T-helper 1 cell treated with Interleukin-12 subunit alpha and Interleukin-12 subunit beta and Interleukin-4 antibody, amounts not matched to agents 30 μg/mL and 1 μg/mL, for 36 hours (primary cell): ENCODE measurements at regions not wholly inside any gene's neighbourhood (a gene's known extent, or its start where the extent isn't known, plus 50 kb on each side); places are given as distances from the start of the nearest gene placed in this dataset.
"Not testable (repeated sequence)": the region's sequence is repeated elsewhere in the genome, so short reads cannot be mapped to it uniquely, and the experiment has no call there.

ENCODE experiments used
- H3K27ac Mint-ChIP-seq: one replicate; pipeline ENCODE4 v1.8.0; 2021; ENCODE audit warnings: mild to moderate bottlenecking, mixed read lengths
- H3K27me3 Mint-ChIP-seq: one replicate; pipeline ENCODE4 v1.8.0; 2021; ENCODE audit warnings: low read depth, mixed read lengths
- H3K36me3 Mint-ChIP-seq: one replicate; pipeline ENCODE4 v1.8.0; 2021; ENCODE audit warnings: low read depth, mixed read lengths
- H3K4me1 Mint-ChIP-seq: one replicate; pipeline ENCODE4 v1.8.0; 2021; ENCODE audit warnings: low read depth, mixed read lengths
- H3K4me3 Mint-ChIP-seq: one replicate; pipeline ENCODE4 v1.8.0; 2021; ENCODE audit warnings: mild to moderate bottlenecking, moderate library complexity, mixed read lengths
- H3K9me3 Mint-ChIP-seq: one replicate; pipeline ENCODE4 v1.8.0; 2021; ENCODE audit warnings: mixed read lengths

- Mint-ChIP-seq H3K27me3 (no peaks in the 10 kb centered on the region), H3K27ac (no peak overlapping the region), H3K4me3 (no peak overlapping the region), H3K4me1 (no peaks in the 10 kb centered on the region), H3K9me3 (no peaks in the 10 kb centered on the region), H3K36me3 (no peaks in the 10 kb centered on the region)
Measured at GRCh38 chr14:53620890-53621289, 335.7 kb downstream of the BMP4 start.

GRCh38 chr14:53620317-53620716 lies 336.3 kb downstream of the BMP4 start:
- Mint-ChIP-seq H3K4me3 (no peak overlapping the region), H3K27me3 (no peaks in the 10 kb centered on the region), H3K4me1 (no peaks in the 10 kb centered on the region), H3K36me3 (no peaks in the 10 kb centered on the region), H3K27ac (no peak overlapping the region), H3K9me3 (no peaks in the 10 kb centered on the region)

- H3K27ac Mint-ChIP-seq, result no peak overlapping the region
- no peaks in the 10 kb centered on the region for H3K4me1 Mint-ChIP-seq
- no peaks in the 10 kb centered on the region for H3K36me3 Mint-ChIP-seq
- H3K27me3 Mint-ChIP-seq, result no peaks in the 10 kb centered on the region
- H3K9me3 Mint-ChIP-seq, result no peaks in the 10 kb centered on the region
- no peak overlapping the region for H3K4me3 Mint-ChIP-seq
Measured at GRCh38 chr14:53619691-53620231, 336.9 kb downstream of the BMP4 start.

GRCh38 chr14:53616536-53616935 lies 340.1 kb downstream of the BMP4 start:
- not testable (repeated sequence) for H3K9me3 Mint-ChIP-seq, H3K4me1 Mint-ChIP-seq, H3K27me3 Mint-ChIP-seq, H3K36me3 Mint-ChIP-seq, H3K4me3 Mint-ChIP-seq, H3K27ac Mint-ChIP-seq

GRCh38 chr14:53615252-53615651 lies 341.4 kb downstream of the BMP4 start:
- Mint-ChIP-seq H3K27ac (no peak overlapping the region), H3K4me1 (no peaks in the 10 kb centered on the region), H3K27me3 (no peaks in the 10 kb centered on the region), H3K9me3 (peaks cover 3% of the 10 kb centered on the region), H3K4me3 (no peak overlapping the region), H3K36me3 (no peaks in the 10 kb centered on the region)

GRCh38 chr14:53613404-53614253 lies 343.0 kb downstream of the BMP4 start:
- Mint-ChIP-seq H3K4me3 (no peak overlapping the region), H3K27me3 (no peaks in the 10 kb centered on the region), H3K9me3 (peaks cover 3% of the 10 kb centered on the region), H3K27ac (no peak overlapping the region), H3K36me3 (no peaks in the 10 kb centered on the region), H3K4me1 (no peaks in the 10 kb centered on the region)

- Mint-ChIP-seq H3K4me1 (no peaks in the 10 kb centered on the region), H3K4me3 (no peak overlapping the region), H3K27ac (no peak overlapping the region), H3K27me3 (no peaks in the 10 kb centered on the region), H3K36me3 (no peaks in the 10 kb centered on the region), H3K9me3 (peaks cover 3% of the 10 kb centered on the region)
Measured at GRCh38 chr14:53610947-53611346, 345.7 kb downstream of the BMP4 start.

GRCh38 chr14:53609009-53609408 lies 347.6 kb downstream of the BMP4 start:
- Mint-ChIP-seq H3K4me3 (no peak overlapping the region), H3K36me3 (no peaks in the 10 kb centered on the region), H3K4me1 (no peaks in the 10 kb centered on the region), H3K9me3 (peaks cover 3% of the 10 kb centered on the region), H3K27me3 (no peaks in the 10 kb centered on the region), H3K27ac (no peak overlapping the region)

GRCh38 chr14:53608369-53608768 lies 348.3 kb downstream of the BMP4 start:
- H3K4me1 Mint-ChIP-seq, result no peaks in the 10 kb centered on the region
- H3K9me3 Mint-ChIP-seq, result peaks cover 3% of the 10 kb centered on the region
- H3K36me3 Mint-ChIP-seq, result no peaks in the 10 kb centered on the region
- H3K27me3 Mint-ChIP-seq, result no peaks in the 10 kb centered on the region
- no peak overlapping the region for H3K4me3 Mint-ChIP-seq
- H3K27ac Mint-ChIP-seq, result no peak overlapping the region

- Mint-ChIP-seq H3K4me1 (no peaks in the 10 kb centered on the region), H3K9me3 (no peaks in the 10 kb centered on the region), H3K4me3 (no peak overlapping the region), H3K27ac (no peak overlapping the region), H3K27me3 (peaks cover 3% of the 10 kb centered on the region), H3K36me3 (no peaks in the 10 kb centered on the region)
Measured at GRCh38 chr14:53606203-53606602, 350.4 kb downstream of the BMP4 start.

- Mint-ChIP-seq H3K27me3 (peaks cover 3% of the 10 kb centered on the region), H3K9me3 (no peaks in the 10 kb centered on the region), H3K4me1 (no peaks in the 10 kb centered on the region), H3K4me3 (no peak overlapping the region), H3K27ac (no peak overlapping the region), H3K36me3 (no peaks in the 10 kb centered on the region)
Measured at GRCh38 chr14:53605562-53605961, 351.1 kb downstream of the BMP4 start.

GRCh38 chr14:53603994-53604393 lies 352.6 kb downstream of the BMP4 start:
- no peaks in the 10 kb centered on the region for H3K9me3 Mint-ChIP-seq
- no peaks in the 10 kb centered on the region for H3K4me1 Mint-ChIP-seq
- no peak overlapping the region for H3K27ac Mint-ChIP-seq
- no peak overlapping the region for H3K4me3 Mint-ChIP-seq
- no peaks in the 10 kb centered on the region for H3K36me3 Mint-ChIP-seq
- peaks cover 3% of the 10 kb centered on the region for H3K27me3 Mint-ChIP-seq

- Mint-ChIP-seq H3K27ac (no peak overlapping the region), H3K4me1 (no peaks in the 10 kb centered on the region)
Measured at GRCh38 chr14:53601409-53601808, 355.2 kb downstream of the BMP4 start.

GRCh38 chr14:53599221-53599945 lies 357.2 kb downstream of the BMP4 start:
- H3K4me3 Mint-ChIP-seq, result no peak overlapping the region
- H3K9me3 Mint-ChIP-seq, result no peaks in the 10 kb centered on the region
- no peak overlapping the region for H3K27ac Mint-ChIP-seq
- no peaks in the 10 kb centered on the region for H3K36me3 Mint-ChIP-seq
- no peaks in the 10 kb centered on the region for H3K4me1 Mint-ChIP-seq
- H3K27me3 Mint-ChIP-seq, result peaks cover 3% of the 10 kb centered on the region

More at GRCh38 chr14:53601409-53601808, 355.2 kb downstream of the BMP4 start:
- Mint-ChIP-seq H3K36me3 (no peaks in the 10 kb centered on the region), H3K27me3 (peaks cover 3% of the 10 kb centered on the region), H3K9me3 (no peaks in the 10 kb centered on the region), H3K4me3 (no peak overlapping the region)
